Large intestine (tissue), 3 donors: ENCODE measurements at regions not wholly inside any gene's neighbourhood (a gene's known extent, or its start where the extent isn't known, plus 50 kb on each side); places are given as distances from the start of the nearest gene placed in this dataset.

ENCODE experiments used
- DNase-seq, 2 donors: peaks; one replicate each; pipeline versions ENCODE4 v3.0.0 to v3.0.0-alpha.2; 2013
- H3K27ac ChIP-seq: one replicate; pipeline ENCODE4 v1.5.1; 2013; ENCODE audit warnings: low read length
- H3K27me3 ChIP-seq: 2 replicates; pipeline ENCODE4 v1.6.1; 2013; ENCODE audit warnings: low read length; ENCODE audit not compliant: control insufficient read depth, insufficient read depth
- H3K36me3 ChIP-seq: 2 replicates; pipeline ENCODE4 v1.6.1; 2013; ENCODE audit warnings: low read length; ENCODE audit not compliant: control insufficient read depth, insufficient read depth
- H3K4me1 ChIP-seq: one replicate; pipeline ENCODE4 v1.6.1; 2013; ENCODE audit warnings: low read length; ENCODE audit not compliant: control insufficient read depth, insufficient read depth
- H3K4me3 ChIP-seq: one replicate; pipeline ENCODE4 v1.5.1; 2013; ENCODE audit warnings: low read length
- H3K9me3 ChIP-seq: one replicate; pipeline ENCODE4 v1.6.1; 2013; ENCODE audit warnings: mild to moderate bottlenecking, low read depth, low read length, moderate library complexity; ENCODE audit not compliant: control insufficient read depth
- WGBS: methylation state at CpG from one replicate; pipeline ENCODE4 v1.1.5; 2013; ENCODE audit warnings: low lambda C conversion rate; ENCODE audit not compliant: insufficient coverage; 5-methylcytosine and 5-hydroxymethylcytosine counted together

DNA sequence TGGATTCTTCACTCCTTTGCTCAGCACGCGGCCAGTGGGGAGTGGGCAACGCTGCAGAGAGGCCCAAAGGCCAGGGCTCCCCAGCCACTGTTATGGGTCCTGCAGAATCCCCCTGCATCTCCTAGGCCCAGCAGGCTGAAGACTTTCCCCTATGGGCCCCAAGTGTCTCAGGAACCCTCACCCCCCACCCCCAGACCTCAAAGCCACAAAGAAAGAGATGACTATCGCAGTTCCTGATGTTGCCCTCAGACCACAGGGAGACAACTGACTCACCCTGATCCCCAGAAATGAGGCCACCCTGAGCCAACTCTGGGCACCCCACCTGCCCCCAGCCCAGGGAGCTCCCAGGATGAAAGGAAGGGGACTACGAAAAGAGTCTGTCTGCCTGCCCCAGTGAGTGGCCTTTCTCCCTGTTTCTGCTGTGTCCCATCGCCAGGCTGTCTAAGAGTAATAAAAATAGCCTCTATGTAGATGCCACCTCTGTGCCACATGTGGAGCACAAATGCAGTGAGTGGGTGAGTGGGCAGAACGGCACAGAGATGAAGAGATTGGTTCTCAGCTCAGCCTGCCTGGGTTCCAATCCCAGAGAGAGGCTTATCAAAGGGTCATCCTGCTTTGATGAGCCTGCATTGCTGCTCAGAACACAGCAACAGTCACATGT lies 283.0 kb downstream of the UACA start:
- Histone ChIP-seq H3K27ac (no peak overlapping the region), H3K9me3 (no peaks in the 10 kb centered on the region), H3K4me1 (no peaks in the 10 kb centered on the region), H3K4me3 (no peak overlapping the region), H3K27me3 (peaks cover 12% of the 10 kb centered on the region), H3K36me3 (no peaks in the 10 kb centered on the region)
- no peak for DNase-seq
- WGBS = no CpG with 5 or more reads among the region's 7 CpGs

DNA sequence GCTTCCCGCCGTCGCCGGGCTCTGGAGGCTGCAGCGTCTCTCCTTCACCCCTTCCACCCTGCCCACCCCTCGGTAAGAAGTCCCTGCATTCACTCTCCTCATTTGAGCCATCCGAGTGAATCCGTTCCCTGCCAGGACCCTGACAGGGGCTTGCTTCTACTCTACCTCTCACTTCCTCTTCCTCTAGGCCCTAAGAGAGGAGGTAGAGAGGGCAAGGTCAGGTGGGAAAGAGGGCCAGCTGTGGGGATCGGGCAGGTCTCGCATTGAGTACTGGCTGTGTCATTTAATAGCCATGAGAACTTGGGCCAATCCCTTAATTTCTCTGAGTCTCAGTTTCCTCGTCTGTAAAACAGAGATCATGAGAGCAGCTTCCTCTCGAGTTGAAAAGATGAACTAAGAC lies 283.6 kb downstream of the UACA start:
- DNase-seq = no peak
- H3K27ac ChIP-seq = no peak overlapping the region
- H3K4me1 ChIP-seq = no peaks in the 10 kb centered on the region
- H3K9me3 ChIP-seq = no peaks in the 10 kb centered on the region
- H3K36me3 ChIP-seq = no peaks in the 10 kb centered on the region
- no peak overlapping the region for H3K4me3 ChIP-seq
- H3K27me3 ChIP-seq = peaks cover 12% of the 10 kb centered on the region
- no CpG with 5 or more reads among the region's 12 CpGs for WGBS

DNA sequence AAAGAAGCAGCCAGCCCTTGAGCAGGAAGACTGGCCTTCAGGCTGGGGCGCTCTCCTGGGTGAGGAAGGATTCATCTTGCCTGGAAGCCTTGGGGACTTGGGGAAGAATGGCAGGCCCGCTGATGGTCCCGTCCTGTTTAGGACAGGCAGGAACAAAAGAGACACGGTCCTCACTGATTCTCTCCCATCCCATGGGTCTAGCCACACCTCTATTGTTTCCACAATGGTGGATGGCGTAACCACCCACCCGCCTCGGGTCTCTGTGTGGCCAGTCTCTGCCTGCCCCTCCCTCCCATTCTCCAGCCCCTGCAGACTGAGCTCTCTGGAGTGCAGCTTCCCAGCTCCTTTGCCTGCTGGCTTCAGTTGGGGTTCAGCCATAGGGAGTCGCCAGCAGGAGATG lies 284.3 kb downstream of the UACA start:
- DNase-seq = no peak
- no peaks in the 10 kb centered on the region for H3K4me1 ChIP-seq
- peaks cover 13% of the 10 kb centered on the region for H3K27me3 ChIP-seq
- no CpG with 5 or more reads among the region's 8 CpGs for WGBS
- no peaks in the 10 kb centered on the region for H3K9me3 ChIP-seq
- H3K4me3 ChIP-seq = no peak overlapping the region
- H3K36me3 ChIP-seq = no peaks in the 10 kb centered on the region
- H3K27ac ChIP-seq = no peak overlapping the region

DNA sequence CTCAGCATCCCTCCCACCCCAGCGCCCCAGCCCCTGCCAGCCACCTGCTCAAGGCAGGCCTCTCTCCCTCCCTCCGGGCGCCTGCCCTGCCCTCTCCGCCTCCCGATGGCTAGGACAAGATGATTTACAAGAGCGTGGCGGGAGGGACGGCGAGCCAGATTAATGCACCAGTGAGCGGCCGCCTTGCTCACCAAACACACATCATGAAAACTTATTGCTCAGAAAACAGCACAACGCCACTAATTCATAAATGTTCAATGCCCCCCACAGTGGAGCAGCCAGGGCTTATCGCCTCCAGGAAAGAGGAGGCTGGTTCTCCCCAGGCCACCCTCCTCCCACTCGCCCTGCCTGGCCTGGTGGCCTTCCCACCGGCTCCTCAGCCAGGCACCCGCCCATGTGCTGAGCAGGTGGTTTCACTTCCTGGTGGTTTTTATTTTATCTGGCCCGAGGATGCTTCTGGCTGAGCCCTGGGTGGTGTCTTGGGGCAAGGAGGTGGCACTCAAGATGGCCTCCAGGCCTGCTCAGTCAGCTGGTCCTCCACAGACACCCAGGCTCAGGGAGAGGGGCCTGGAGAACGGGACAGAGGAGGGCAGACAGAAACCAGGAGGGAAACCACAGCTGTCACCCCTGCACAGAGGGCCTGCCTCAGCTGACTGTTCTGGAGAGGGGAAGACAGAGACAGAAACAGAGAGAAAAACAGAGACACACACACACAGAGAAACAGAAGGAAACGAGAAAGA lies 284.9 kb downstream of the UACA start:
- 73% methylated on average over 1 of the region's 19 CpGs for WGBS
- Histone ChIP-seq H3K9me3 (no peaks in the 10 kb centered on the region), H3K4me3 (no peak overlapping the region), H3K36me3 (no peaks in the 10 kb centered on the region), H3K27me3 (peaks cover 14% of the 10 kb centered on the region), H3K4me1 (no peaks in the 10 kb centered on the region), H3K27ac (no peak overlapping the region)
- DNase-seq = no peak

DNA sequence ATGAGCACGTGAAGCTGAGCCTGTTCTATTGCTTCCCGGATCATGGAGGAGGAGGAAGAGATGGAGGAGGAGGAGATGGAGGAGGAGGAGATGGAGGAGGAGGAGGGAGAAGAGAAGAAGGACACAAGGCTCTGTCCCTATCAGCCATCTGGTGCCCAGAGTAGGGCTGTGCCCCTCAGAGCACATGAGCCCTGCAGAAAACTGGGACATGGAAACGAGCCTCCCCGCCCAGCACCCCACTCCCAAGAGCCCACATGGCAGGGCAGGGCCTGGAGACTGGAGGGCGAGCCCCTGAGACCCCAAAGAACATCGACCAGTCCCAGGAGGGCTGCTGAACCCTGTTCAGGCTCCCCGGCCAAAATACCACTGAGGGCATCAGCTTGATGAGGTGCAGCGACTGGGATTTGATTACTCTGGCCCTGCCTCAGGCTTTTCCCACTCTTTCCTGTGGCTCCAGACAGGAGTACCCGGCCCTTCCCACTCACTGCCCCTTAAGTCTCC lies 285.6 kb downstream of the UACA start:
- no peak overlapping the region for H3K4me3 ChIP-seq
- H3K27ac ChIP-seq = no peak overlapping the region
- WGBS = 100% methylated on average over 1 of the region's 9 CpGs
- peaks cover 12% of the 10 kb centered on the region for H3K27me3 ChIP-seq
- no peaks in the 10 kb centered on the region for H3K36me3 ChIP-seq
- no peaks in the 10 kb centered on the region for H3K4me1 ChIP-seq
- H3K9me3 ChIP-seq = no peaks in the 10 kb centered on the region
- DNase-seq = no peak

DNA sequence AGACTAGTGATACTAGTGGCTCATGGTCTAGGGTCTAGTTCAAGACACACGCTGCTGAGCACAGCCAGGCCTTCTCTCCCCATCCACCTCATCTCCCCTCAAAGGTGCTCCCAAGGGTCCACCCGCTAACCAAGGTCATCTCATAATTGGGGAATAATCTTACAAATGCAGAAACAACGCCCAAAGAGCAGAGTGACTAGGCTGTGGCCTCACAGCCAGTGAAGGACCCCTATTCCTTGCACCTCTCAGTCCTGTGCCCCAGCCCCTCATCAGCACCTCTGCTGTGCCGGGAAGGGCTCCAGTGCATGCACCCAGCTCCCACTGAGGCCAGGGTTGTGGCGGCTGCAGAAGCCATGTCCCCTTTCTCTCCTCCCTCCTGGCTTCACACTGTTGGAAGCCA lies 286.9 kb downstream of the UACA start:
- WGBS = 100% methylated on average over 1 of the region's 5 CpGs

DNA sequence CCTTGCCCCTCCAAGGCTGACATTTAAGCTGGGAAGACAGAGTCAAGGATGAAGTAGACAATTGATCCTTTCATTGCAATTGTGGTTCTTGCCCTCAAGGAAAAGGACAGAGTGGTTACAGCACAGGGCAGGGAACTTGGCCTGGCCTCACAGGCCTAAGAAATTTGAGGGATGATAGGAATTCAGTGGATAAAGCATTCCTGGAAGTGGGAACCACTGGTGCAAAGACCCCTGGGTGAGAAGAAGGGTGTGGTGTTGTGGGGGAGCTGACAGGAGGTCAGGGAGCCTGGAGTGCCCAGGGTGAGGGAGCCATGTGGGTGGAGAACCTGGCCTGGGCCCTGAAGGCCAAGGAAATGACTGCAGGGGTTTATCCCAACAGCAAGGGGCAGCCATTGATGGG lies 287.4 kb downstream of the UACA start:
- no peaks in the 10 kb centered on the region for H3K9me3 ChIP-seq
- H3K27ac ChIP-seq = no peak overlapping the region
- H3K4me1 ChIP-seq = no peaks in the 10 kb centered on the region
- peaks cover 6% of the 10 kb centered on the region for H3K27me3 ChIP-seq
- H3K4me3 ChIP-seq = no peak overlapping the region
- no peak for DNase-seq
- H3K36me3 ChIP-seq = no peaks in the 10 kb centered on the region

More for the DNA sequence above, 286.9 kb downstream of the UACA start:
- Histone ChIP-seq H3K4me3 (no peak overlapping the region), H3K27me3 (peaks cover 6% of the 10 kb centered on the region), H3K36me3 (no peaks in the 10 kb centered on the region), H3K27ac (no peak overlapping the region), H3K4me1 (no peaks in the 10 kb centered on the region), H3K9me3 (no peaks in the 10 kb centered on the region)
- no peak for DNase-seq

DNA sequence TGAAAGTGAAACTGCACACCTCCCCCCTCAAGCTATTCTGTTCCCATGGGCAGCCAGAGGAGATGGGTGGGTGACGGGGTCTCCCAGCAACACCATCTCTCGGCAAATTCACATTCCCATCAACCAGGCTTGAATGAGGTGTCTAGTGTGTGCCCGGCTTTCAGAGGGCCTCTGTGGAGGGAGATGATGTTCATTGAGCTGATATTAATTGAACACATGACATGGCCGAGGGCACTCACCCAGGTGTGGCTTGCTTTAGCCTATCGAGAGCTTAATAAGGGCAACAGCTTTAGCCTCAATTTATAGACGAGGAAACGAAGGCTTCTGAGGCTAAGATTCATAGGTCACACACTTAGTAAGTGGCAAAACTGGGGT lies 288.0 kb downstream of the UACA start:
- no peak for DNase-seq
- Histone ChIP-seq H3K4me1 (no peaks in the 10 kb centered on the region), H3K36me3 (no peaks in the 10 kb centered on the region), H3K9me3 (no peaks in the 10 kb centered on the region), H3K27ac (no peak overlapping the region), H3K4me3 (no peak overlapping the region), H3K27me3 (peaks cover 8% of the 10 kb centered on the region)
- WGBS = no CpG with 5 or more reads among the region's 7 CpGs

DNA sequence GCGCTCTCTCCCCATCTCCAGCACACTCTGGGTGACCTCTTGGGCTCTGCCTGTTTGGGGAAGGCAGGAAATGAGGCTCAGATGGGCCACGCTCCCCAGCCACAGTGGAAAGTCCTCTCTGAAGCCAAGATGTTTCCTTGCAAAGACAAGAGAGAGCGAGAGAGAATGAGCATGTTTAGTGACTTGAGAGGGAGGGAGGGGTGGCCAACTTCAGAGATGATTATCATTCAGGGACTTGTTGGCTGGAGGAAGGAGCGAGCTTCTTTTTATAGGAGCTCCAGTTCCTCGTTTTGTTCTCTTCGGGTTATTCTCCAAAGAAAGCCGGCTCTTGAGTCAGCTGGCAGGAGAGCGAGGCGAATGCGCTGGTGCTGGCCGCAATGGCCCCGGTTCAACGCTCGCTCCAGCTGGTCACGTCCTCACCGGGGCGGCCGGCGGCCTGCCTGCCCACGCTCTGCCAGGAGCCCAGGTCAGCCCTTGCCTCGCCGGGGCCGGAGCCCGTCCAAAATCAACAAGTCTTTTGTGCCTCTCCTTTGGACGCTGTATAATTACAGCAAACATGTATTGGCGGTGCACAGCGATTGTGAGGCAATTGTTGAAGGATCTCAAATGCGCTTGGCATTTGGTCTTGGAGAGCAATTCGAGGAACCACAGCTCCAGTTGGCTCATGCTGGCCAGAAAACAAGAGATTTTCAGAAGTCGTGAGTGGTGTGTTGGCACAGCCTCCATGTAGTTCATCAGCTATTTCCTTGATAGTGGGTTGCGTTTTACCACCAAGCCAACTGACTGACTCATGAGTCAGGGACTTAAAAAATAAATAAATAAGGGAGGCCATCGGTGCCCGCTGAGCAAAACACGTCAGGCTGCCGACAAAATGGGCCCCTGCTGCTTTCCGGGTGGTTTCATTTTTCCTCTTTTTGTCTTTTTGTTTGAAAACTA lies 288.6 kb downstream of the UACA start:
- Histone ChIP-seq H3K27ac (no peak overlapping the region), H3K4me1 (no peaks in the 10 kb centered on the region), H3K9me3 (no peaks in the 10 kb centered on the region), H3K27me3 (peaks cover 9% of the 10 kb centered on the region), H3K36me3 (no peaks in the 10 kb centered on the region), H3K4me3 (no peak overlapping the region)
- WGBS = 93% methylated on average over 3 of the region's 36 CpGs
- peak in 1 of 2 donors; percentile 24 for DNase-seq

DNA sequence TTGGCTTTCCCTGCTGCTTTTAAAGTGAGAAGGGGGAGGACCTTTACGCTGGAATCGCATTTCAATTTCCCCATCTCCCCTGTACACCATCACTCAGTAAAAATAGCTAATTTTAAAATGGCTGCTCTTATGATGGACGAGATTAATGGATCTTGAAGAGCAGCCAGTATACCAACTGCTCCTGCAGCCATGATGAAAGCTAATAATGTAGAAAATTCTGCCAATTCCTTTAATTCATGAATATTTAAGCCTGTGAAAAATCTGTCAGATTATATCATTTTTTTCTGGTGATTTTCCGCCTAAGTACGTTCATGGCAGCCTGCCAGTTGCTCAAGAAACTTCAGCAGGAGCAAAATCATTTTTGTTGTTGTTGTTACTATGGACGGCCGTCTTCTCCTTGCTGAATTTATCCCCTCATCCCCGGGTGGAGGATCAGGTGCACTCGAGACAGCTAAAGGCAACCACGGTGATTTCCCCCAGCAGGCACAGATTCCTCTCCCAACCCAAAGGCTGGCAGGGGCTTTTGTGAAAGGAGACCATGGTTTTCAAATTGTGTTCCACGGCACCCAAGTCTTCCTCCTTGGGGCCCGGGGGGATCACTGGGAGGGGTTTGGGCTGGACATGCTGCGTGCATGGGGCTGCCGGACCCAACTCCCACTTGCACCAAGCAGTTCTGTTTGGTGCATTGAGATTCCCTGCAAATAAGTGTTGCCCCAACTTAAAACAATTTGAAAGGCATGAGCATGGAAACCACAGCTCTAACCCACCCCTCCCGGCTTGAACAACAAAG lies 289.6 kb downstream of the UACA start:
- Histone ChIP-seq H3K36me3 (no peaks in the 10 kb centered on the region), H3K4me1 (no peaks in the 10 kb centered on the region), H3K27me3 (peaks cover 13% of the 10 kb centered on the region), H3K4me3 (no peak overlapping the region), H3K9me3 (no peaks in the 10 kb centered on the region), H3K27ac (no peak overlapping the region)
- WGBS = 90% methylated on average over 2 of the region's 15 CpGs
- no peak for DNase-seq
